Neutrophil (primary cell): ENCODE measurements at regions not wholly inside any gene's neighbourhood (a gene's known extent, or its start where the extent isn't known, plus 50 kb on each side); places are given as distances from the start of the nearest gene placed in this dataset.

Experiments used
- H3K27ac ChIP-seq: fragments of 200-600 bp; sonication (generic); 2 replicates; pipeline ENCODE4 v1.5.1; 2016; ENCODE audit warnings: mild to moderate bottlenecking, moderate library complexity
- H3K27me3 ChIP-seq: fragments of 200-600 bp; sonication (generic); 2 replicates; pipeline ENCODE4 v1.6.0; 2016; ENCODE audit warnings: mild to moderate bottlenecking
- H3K36me3 ChIP-seq: fragments of 200-600 bp; sonication (generic); 2 replicates; pipeline ENCODE4 v1.5.1; 2017
- H3K4me1 ChIP-seq, 2 experiments: fragments of 200-600 bp in 1 of 2; sonication (generic) in 1 of 2; 1 replicate in 1 of 2; 2 replicates in 1 of 2; pipeline versions ENCODE4 v1.5.1 to v1.6.1; 2013 to 2016; ENCODE audit warnings: low read depth in 1 of 2, low read length in 1 of 2, mild to moderate bottlenecking in 1 of 2, moderate library complexity in 1 of 2; ENCODE audit not compliant: control insufficient read depth in 1 of 2, insufficient read depth in 1 of 2
- H3K4me3 ChIP-seq, 2 experiments: fragments of 200-600 bp in 1 of 2; sonication (generic) in 1 of 2; 1 replicate in 1 of 2; 2 replicates in 1 of 2; pipeline ENCODE4 v1.5.1; 2013 to 2016; ENCODE audit warnings: low read depth in 1 of 2, low read length in 1 of 2, mild to moderate bottlenecking in 1 of 2, moderate library complexity in 1 of 2
- H3K9me3 ChIP-seq: fragments of 200-600 bp; sonication (generic); 2 replicates; pipeline ENCODE4 v1.5.1; 2016
- CTCF ChIP-seq: fragments of 200-600 bp; sonication (generic); IDR thresholded peaks from 2 replicates; pipeline ENCODE4 v1.5.1; 2016; ENCODE audit warnings: antibody characterized with exemption

- Histone ChIP-seq H3K27ac (no peak overlapping the region), H3K4me1 (no peaks in the 10 kb centered on the region), H3K4me3 (no peak overlapping the region), H3K36me3 (no peaks in the 10 kb centered on the region), H3K9me3 (no peaks in the 10 kb centered on the region), H3K27me3 (peaks cover 51% of the 10 kb centered on the region)
- no peak for TF ChIP-seq CTCF
Measured at GRCh38 chr6:165820407-165820806, 157.4 kb upstream of the PDE10A start.

GRCh38 chr6:165819394-165819793 lies 156.4 kb upstream of the PDE10A start:
- no peaks in the 10 kb centered on the region for H3K9me3 ChIP-seq
- no peak overlapping the region for H3K27ac ChIP-seq
- no peak overlapping the region for H3K4me3 ChIP-seq
- no peaks in the 10 kb centered on the region for H3K4me1 ChIP-seq
- no peak for TF ChIP-seq CTCF
- H3K36me3 ChIP-seq, result no peaks in the 10 kb centered on the region
- peaks cover 51% of the 10 kb centered on the region for H3K27me3 ChIP-seq

- no peaks in the 10 kb centered on the region for H3K36me3 ChIP-seq
- H3K4me1 ChIP-seq, result no peaks in the 10 kb centered on the region
- no peak overlapping the region for H3K27ac ChIP-seq
- no peaks in the 10 kb centered on the region for H3K9me3 ChIP-seq
- no peak for TF ChIP-seq CTCF
- peaks cover 51% of the 10 kb centered on the region for H3K27me3 ChIP-seq
- no peak overlapping the region for H3K4me3 ChIP-seq
Measured at GRCh38 chr6:165818200-165818599, 155.2 kb upstream of the PDE10A start.

- Histone ChIP-seq H3K4me3 (no peak overlapping the region), H3K4me1 (no peaks in the 10 kb centered on the region), H3K9me3 (no peaks in the 10 kb centered on the region), H3K27ac (no peak overlapping the region), H3K27me3 (peaks cover 51% of the 10 kb centered on the region), H3K36me3 (no peaks in the 10 kb centered on the region)
- TF ChIP-seq CTCF, result no peak
Measured at GRCh38 chr6:165817771-165818170, 154.7 kb upstream of the PDE10A start.

GRCh38 chr6:165817148-165817547 lies 154.1 kb upstream of the PDE10A start:
- TF ChIP-seq CTCF, result no peak
- Histone ChIP-seq H3K36me3 (no peaks in the 10 kb centered on the region), H3K4me1 (no peaks in the 10 kb centered on the region), H3K9me3 (no peaks in the 10 kb centered on the region), H3K27ac (no peak overlapping the region), H3K4me3 (no peak overlapping the region), H3K27me3 (peaks cover 51% of the 10 kb centered on the region)

- Histone ChIP-seq H3K4me3 (no peak overlapping the region), H3K27ac (no peak overlapping the region), H3K9me3 (no peaks in the 10 kb centered on the region), H3K36me3 (no peaks in the 10 kb centered on the region), H3K27me3 (peaks cover 33% of the 10 kb centered on the region), H3K4me1 (no peaks in the 10 kb centered on the region)
- TF ChIP-seq CTCF, result no peak
Measured at GRCh38 chr6:165814679-165815078, 151.6 kb upstream of the PDE10A start.
